ENCODE measurements at regions not wholly inside any gene's neighbourhood (a gene's known extent, or its start where the extent isn't known, plus 50 kb on each side); places are given as distances from the start of the nearest gene placed in this dataset.

GRCh38 chr18:35836932-35837331 lies 135.5 kb upstream of the RMP24 start:
- H3K27me3 Mint-ChIP-seq (ENCODE audit: insufficient read depth), result no peaks in the 10 kb centered on the region
- peaks cover 20% of the 10 kb centered on the region for H3K9me3 ChIP-seq (ENCODE audit: control insufficient read depth, low read length)
- H3K36me3 Mint-ChIP-seq (ENCODE audit: low read depth), result peaks cover 7% of the 10 kb centered on the region
- no peak for DNase-seq
- no peak overlapping the region for H3K4me3 Mint-ChIP-seq
- H3K9ac ChIP-seq (ENCODE audit: extremely low read depth, low read length, poor library complexity, severe bottlenecking), result no peak overlapping the region
- no peaks in the 10 kb centered on the region for H3K27me3 ChIP-seq (ENCODE audit: control insufficient read depth, insufficient read depth, low read length, poor library complexity, severe bottlenecking)
- TF ChIP-seq CTCF (conservative IDR thresholded peaks at IDR 0.05), result no peak
- H3K36me3 ChIP-seq (ENCODE audit: control insufficient read depth, insufficient read depth, low read length), result no peaks in the 10 kb centered on the region
- WGBS, 2 experiments (ENCODE audit: insufficient coverage in 1 of 2, insufficient read length in 1 of 2), result 88% methylated on average over 2 of the region's 2 CpGs; no CpG with 5 or more reads in 1 of the 2 experiments
- peaks cover 39% of the 10 kb centered on the region for H3K9me3 Mint-ChIP-seq
- no peak overlapping the region for H3K27ac Mint-ChIP-seq
- no peaks in the 10 kb centered on the region for H3K4me1 Mint-ChIP-seq
- H3K27ac ChIP-seq (ENCODE audit: low read depth, low read length), result no peak overlapping the region
- no peaks in the 10 kb centered on the region for H3K4me1 ChIP-seq (ENCODE audit: control insufficient read depth, insufficient read depth, low read length)
- no peak overlapping the region for H3K4me3 ChIP-seq (ENCODE audit: low read length)

- no peak overlapping the region for H3K27ac Mint-ChIP-seq
- no peaks in the 10 kb centered on the region for H3K27me3 ChIP-seq (ENCODE audit: control insufficient read depth, insufficient read depth, low read length, poor library complexity, severe bottlenecking)
- 89 to 92% methylated on average over 2 to 5 of the region's 5 CpGs for WGBS, 2 experiments (ENCODE audit: insufficient coverage in 1 of 2, insufficient read length in 1 of 2)
These were observed 134.5 kb upstream of the RMP24 start for GRCh38 chr18:35837922-35838496.

GRCh38 chr18:35841283-35841682 lies 131.2 kb upstream of the RMP24 start:
- Mint-ChIP-seq H3K27me3 (ENCODE audit: insufficient read depth) (peaks cover 12% of the 10 kb centered on the region), H3K4me1 (no peaks in the 10 kb centered on the region), H3K9me3 (peaks cover 33% of the 10 kb centered on the region), H3K27ac (no peak overlapping the region), H3K36me3 (ENCODE audit: low read depth) (peaks cover 21% of the 10 kb centered on the region), H3K4me3 (no peak overlapping the region)
- H3K4me1 ChIP-seq (ENCODE audit: control insufficient read depth, insufficient read depth, low read length), result no peaks in the 10 kb centered on the region
- H3K27me3 ChIP-seq (ENCODE audit: control insufficient read depth, insufficient read depth, low read length, poor library complexity, severe bottlenecking), result no peaks in the 10 kb centered on the region
- DNase-seq, result no peak
- H3K4me3 ChIP-seq (ENCODE audit: low read length), result no peak overlapping the region
- H3K9ac ChIP-seq (ENCODE audit: extremely low read depth, low read length, poor library complexity, severe bottlenecking), result no peak overlapping the region
- no peaks in the 10 kb centered on the region for H3K36me3 ChIP-seq (ENCODE audit: control insufficient read depth, insufficient read depth, low read length)
- no peak for TF ChIP-seq CTCF (conservative IDR thresholded peaks at IDR 0.05)
- H3K27ac ChIP-seq (ENCODE audit: low read depth, low read length), result no peak overlapping the region
- WGBS, 2 experiments (ENCODE audit: insufficient coverage in 1 of 2, insufficient read length in 1 of 2), result 90 to 100% methylated on average over 1 to 2 of the region's 2 CpGs
- no peaks in the 10 kb centered on the region for H3K9me3 ChIP-seq (ENCODE audit: control insufficient read depth, low read length)

More at GRCh38 chr18:35837922-35838496, 134.5 kb upstream of the RMP24 start:
- Histone ChIP-seq H3K27ac (ENCODE audit: low read depth, low read length) (no peak overlapping the region), H3K9me3 (ENCODE audit: control insufficient read depth, low read length) (peaks cover 9% of the 10 kb centered on the region), H3K36me3 (ENCODE audit: control insufficient read depth, insufficient read depth, low read length) (no peaks in the 10 kb centered on the region), H3K9ac (ENCODE audit: extremely low read depth, low read length, poor library complexity, severe bottlenecking) (no peak overlapping the region), H3K4me1 (ENCODE audit: control insufficient read depth, insufficient read depth, low read length) (no peaks in the 10 kb centered on the region), H3K4me3 (ENCODE audit: low read length) (no peak overlapping the region)
- Mint-ChIP-seq H3K36me3 (ENCODE audit: low read depth) (peaks cover 3% of the 10 kb centered on the region), H3K4me3 (no peak overlapping the region), H3K9me3 (peaks cover 28% of the 10 kb centered on the region), H3K27me3 (ENCODE audit: insufficient read depth) (no peaks in the 10 kb centered on the region), H3K4me1 (no peaks in the 10 kb centered on the region)
- TF ChIP-seq CTCF (conservative IDR thresholded peaks at IDR 0.05), result peak; percentile 55
- no peak for DNase-seq

Measured in endodermal cell (in vitro differentiated cells).